ENCODE measurements at regions not wholly inside any gene's neighbourhood (a gene's known extent, or its start where the extent isn't known, plus 50 kb on each side); places are given as distances from the start of the nearest gene placed in this dataset.

DNA sequence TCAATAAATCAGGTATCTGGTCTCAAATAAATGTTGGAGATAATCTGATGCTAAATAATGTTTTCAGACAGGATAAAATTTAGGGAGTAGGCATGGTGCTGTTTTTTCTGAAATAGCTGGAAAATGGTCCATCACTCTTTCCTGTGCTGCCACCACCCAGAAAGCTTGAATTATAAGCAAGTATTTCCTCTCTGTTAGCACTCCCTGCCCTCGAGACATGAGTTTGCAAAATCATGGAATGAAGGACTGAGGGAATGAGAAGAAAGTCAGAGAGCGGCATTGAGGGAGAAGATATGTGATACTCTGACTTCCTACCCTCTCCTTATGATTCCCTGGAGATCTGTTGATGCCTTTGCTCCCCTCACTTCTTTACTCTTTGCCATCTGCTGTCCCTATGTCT lies 1095.7 kb downstream of the IGSF11 start:
- H3K27me3 ChIP-seq = no peaks in the 10 kb centered on the region
- no peaks in the 10 kb centered on the region for H3K4me1 ChIP-seq
- no peak overlapping the region for H3K4me3 ChIP-seq
- DNase-seq = no peak
- TF ChIP-seq POLR2A (IDR thresholded peaks at IDR 0.05) = no peak
- TF ChIP-seq, protein P1, sequence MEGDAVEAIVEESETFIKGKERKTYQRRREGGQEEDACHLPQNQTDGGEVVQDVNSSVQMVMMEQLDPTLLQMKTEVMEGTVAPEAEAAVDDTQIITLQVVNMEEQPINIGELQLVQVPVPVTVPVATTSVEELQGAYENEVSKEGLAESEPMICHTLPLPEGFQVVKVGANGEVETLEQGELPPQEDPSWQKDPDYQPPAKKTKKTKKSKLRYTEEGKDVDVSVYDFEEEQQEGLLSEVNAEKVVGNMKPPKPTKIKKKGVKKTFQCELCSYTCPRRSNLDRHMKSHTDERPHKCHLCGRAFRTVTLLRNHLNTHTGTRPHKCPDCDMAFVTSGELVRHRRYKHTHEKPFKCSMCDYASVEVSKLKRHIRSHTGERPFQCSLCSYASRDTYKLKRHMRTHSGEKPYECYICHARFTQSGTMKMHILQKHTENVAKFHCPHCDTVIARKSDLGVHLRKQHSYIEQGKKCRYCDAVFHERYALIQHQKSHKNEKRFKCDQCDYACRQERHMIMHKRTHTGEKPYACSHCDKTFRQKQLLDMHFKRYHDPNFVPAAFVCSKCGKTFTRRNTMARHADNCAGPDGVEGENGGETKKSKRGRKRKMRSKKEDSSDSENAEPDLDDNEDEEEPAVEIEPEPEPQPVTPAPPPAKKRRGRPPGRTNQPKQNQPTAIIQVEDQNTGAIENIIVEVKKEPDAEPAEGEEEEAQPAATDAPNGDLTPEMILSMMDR (IDR thresholded peaks at IDR 0.05) = no peak
- no peaks in the 10 kb centered on the region for H3K36me3 ChIP-seq
- no peaks in the 10 kb centered on the region for H3K9me3 ChIP-seq
- H3K27ac ChIP-seq = no peak overlapping the region

DNA sequence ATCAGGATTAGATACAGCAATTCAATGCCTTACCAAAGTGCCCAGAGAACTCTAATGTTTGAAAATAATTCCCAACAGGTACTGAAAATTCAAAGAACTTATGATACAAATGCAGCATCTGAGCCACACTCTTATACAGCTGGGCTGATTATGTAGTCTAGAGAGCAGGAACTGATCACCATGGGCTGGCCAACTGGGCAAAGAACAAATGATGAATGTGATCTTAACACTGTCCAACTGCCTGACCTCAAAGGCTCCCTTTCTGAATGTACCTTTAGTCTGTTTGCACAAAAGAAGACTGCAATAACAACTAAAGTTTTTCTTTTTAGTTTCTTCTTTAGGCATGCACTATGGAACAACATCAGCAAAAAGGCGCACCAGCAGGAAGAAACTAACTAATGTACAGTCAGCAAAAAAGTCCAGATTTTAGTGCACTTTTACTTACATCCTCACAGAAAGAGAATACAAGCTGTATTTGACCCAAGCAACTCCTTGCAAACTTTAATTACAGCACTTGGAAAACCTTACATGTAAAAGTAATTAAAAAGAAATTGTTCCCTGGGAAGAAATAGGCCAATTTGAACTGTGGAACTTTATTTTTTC lies 1095.1 kb downstream of the IGSF11 start:
- peak in 1 of 3 donors; percentile 45 for DNase-seq
- TF ChIP-seq, protein P1 (IDR thresholded peaks at IDR 0.05) = no peak

DNA sequence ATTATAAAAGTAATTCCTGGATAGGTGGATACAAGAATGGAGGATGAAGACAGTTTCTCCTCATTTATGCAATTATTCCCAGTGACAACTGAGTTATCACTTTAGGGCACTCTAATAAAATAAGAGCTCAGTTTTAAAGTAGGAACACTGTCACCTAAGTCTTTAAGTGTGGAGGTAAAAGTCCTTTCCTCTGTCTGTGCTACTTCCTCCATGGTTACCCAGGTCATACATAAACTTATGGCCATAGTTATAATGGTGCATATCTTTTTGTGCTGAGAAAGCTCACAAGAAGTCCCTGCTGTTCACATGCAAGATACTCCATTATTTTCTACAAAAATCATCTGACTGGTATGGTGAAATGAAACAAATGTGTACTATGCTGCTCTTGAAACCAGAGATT lies 1093.6 kb downstream of the IGSF11 start:
- Histone ChIP-seq H3K36me3 (no peaks in the 10 kb centered on the region), H3K27me3 (no peaks in the 10 kb centered on the region), H3K4me1 (no peaks in the 10 kb centered on the region), H3K4me3 (no peak overlapping the region), H3K9me3 (no peaks in the 10 kb centered on the region), H3K27ac (peak overlapping the region in 1 of 4 donors; percentile 40)
- TF ChIP-seq, protein P1 (IDR thresholded peaks at IDR 0.05) = no peak
- TF ChIP-seq POLR2A (IDR thresholded peaks at IDR 0.05) = no peak
- DNase-seq = no peak

More for the DNA sequence above, 1095.1 kb downstream of the IGSF11 start:
- Histone ChIP-seq H3K27me3 (no peaks in the 10 kb centered on the region), H3K4me3 (no peak overlapping the region), H3K36me3 (no peaks in the 10 kb centered on the region), H3K27ac (no peak overlapping the region), H3K9me3 (no peaks in the 10 kb centered on the region), H3K4me1 (no peaks in the 10 kb centered on the region)

DNA sequence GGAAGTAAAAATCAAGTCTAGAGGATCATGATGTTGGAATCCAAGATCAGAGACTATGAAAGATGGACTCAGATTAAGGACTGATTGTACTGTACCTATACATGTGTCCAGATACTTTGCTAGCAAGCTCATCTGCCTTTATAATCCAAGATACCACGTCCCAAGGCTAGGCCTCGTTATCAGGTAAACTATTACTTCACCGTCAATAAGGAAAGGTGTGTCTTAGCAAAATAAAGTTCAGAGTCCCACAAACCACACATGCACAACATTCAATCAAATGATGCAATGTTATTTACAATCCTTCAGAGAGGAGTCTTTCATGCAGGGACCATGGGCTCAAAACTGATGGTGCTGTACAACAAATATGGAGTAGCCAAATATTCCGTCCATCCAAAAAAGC lies 1092.9 kb downstream of the IGSF11 start:
- Histone ChIP-seq H3K36me3 (no peaks in the 10 kb centered on the region), H3K4me3 (no peak overlapping the region), H3K4me1 (no peaks in the 10 kb centered on the region), H3K9me3 (no peaks in the 10 kb centered on the region), H3K27me3 (no peaks in the 10 kb centered on the region), H3K27ac (peak overlapping the region in 1 of 4 donors; percentile 40)
- TF ChIP-seq, protein P1 (IDR thresholded peaks at IDR 0.05) = no peak
- TF ChIP-seq POLR2A (IDR thresholded peaks at IDR 0.05) = no peak
- peak in 1 of 3 donors; percentile 45 for DNase-seq

DNA sequence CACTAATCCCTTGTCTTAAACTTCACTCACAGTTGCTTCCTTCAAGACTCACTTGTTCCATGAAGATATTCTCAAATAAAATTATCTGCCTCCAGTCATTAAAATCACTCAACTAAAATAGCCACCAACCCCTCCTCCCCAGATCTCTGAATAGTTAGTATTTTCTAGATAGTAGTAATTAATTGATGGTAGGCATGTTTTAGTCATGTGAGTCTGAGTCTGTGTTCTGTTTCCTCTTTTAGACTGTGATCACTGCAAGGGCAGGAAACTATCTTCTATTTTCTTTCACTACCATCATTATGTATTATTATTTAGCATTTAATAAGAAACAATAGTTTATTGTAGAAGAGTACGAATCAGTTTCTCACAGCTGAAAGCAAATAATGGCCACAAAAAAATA lies 1080.5 kb downstream of the IGSF11 start:
- Histone ChIP-seq H3K27ac (no peak overlapping the region), H3K36me3 (no peaks in the 10 kb centered on the region), H3K27me3 (no peaks in the 10 kb centered on the region), H3K9me3 (no peaks in the 10 kb centered on the region), H3K4me3 (no peak overlapping the region), H3K4me1 (no peaks in the 10 kb centered on the region)
- no peak for TF ChIP-seq POLR2A (IDR thresholded peaks at IDR 0.05)
- TF ChIP-seq, protein P1 (IDR thresholded peaks at IDR 0.05) = no peak
- no peak for DNase-seq

DNA sequence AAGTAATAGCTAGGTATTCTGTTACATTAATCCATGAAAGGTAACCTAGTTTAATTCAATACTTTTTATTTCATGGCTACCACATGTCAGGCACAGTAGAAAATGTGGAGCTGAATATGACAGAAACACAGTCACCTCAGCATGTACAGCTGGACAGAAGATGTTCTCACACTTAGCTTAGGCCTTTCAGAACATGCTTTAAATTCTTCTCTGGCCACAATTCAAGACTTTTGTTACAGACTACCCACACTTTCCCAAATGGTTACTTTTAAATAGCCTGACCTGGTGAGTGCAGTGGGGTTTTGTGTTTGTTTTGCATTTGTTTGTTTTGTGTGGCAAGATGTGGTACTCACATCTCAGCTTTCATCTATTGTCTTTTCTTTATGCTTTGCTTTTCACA lies 1079.5 kb downstream of the IGSF11 start:
- H3K36me3 ChIP-seq = no peaks in the 10 kb centered on the region
- H3K4me3 ChIP-seq = no peak overlapping the region
- no peaks in the 10 kb centered on the region for H3K4me1 ChIP-seq
- H3K27ac ChIP-seq = no peak overlapping the region
- H3K27me3 ChIP-seq = no peaks in the 10 kb centered on the region
- TF ChIP-seq, protein P1 (IDR thresholded peaks at IDR 0.05) = no peak
- TF ChIP-seq POLR2A (IDR thresholded peaks at IDR 0.05) = no peak
- DNase-seq = no peak
- no peaks in the 10 kb centered on the region for H3K9me3 ChIP-seq

Measured in Peyer's patch (tissue), 4 donors.